ENCODE measurements at regions not wholly inside any gene's neighbourhood (a gene's known extent, or its start where the extent isn't known, plus 50 kb on each side); places are given as distances from the start of the nearest gene placed in this dataset.

GRCh38 chr3:78410077-78410476 is 1357.7 kb downstream of the ROBO1 start:
- no peak for TF ChIP-seq CTCF (IDR thresholded peaks at IDR 0.05)
- Histone ChIP-seq H3K4me1 (no peaks in the 10 kb centered on the region), H3K9me3 (no peaks in the 10 kb centered on the region), H3K4me3 (no peak overlapping the region), H3K27ac (no peak overlapping the region), H3K36me3 (no peaks in the 10 kb centered on the region), H3K27me3 (no peaks in the 10 kb centered on the region)
- DNase-seq (no peak), ATAC-seq (no peak), FAIRE-seq (no peak)
- 71 to 77% methylated on average over 2 of the region's 2 CpGs for WGBS, 2 donors
- intact Hi-C loops (cut with DNase I), result no loop called here

- intact Hi-C loops (cut with DNase I), result no loop called here
- ATAC-seq (no peak), DNase-seq (no peak), FAIRE-seq (no peak)
- Histone ChIP-seq H3K36me3 (no peaks in the 10 kb centered on the region), H3K4me1 (no peaks in the 10 kb centered on the region), H3K9me3 (no peaks in the 10 kb centered on the region), H3K4me3 (no peak overlapping the region), H3K27me3 (no peaks in the 10 kb centered on the region), H3K27ac (no peak overlapping the region)
- TF ChIP-seq CTCF (IDR thresholded peaks at IDR 0.05), result no peak
- 41 to 45% methylated on average over 2 of the region's 2 CpGs for WGBS, 2 donors
Observed at GRCh38 chr3:78414261-78414660, 1353.5 kb downstream of the ROBO1 start.

- H3K9me3 ChIP-seq, result no peaks in the 10 kb centered on the region
- TF ChIP-seq CTCF (IDR thresholded peaks at IDR 0.05), result no peak
- ATAC-seq (no peak), DNase-seq (no peak), FAIRE-seq (no peak)
- intact Hi-C loops (cut with DNase I), result no loop called here
- H3K36me3 ChIP-seq, result no peaks in the 10 kb centered on the region
- H3K4me3 ChIP-seq, result no peak overlapping the region
- H3K4me1 ChIP-seq, result no peaks in the 10 kb centered on the region
- no peak overlapping the region for H3K27ac ChIP-seq
- no peaks in the 10 kb centered on the region for H3K27me3 ChIP-seq
Observed at GRCh38 chr3:78420611-78421010, 1347.2 kb downstream of the ROBO1 start.

GRCh38 chr3:78421247-78421966 is 1346.4 kb downstream of the ROBO1 start:
- Histone ChIP-seq H3K4me3 (no peak overlapping the region), H3K27me3 (no peaks in the 10 kb centered on the region), H3K36me3 (no peaks in the 10 kb centered on the region), H3K4me1 (no peaks in the 10 kb centered on the region), H3K9me3 (no peaks in the 10 kb centered on the region), H3K27ac (no peak overlapping the region)
- TF ChIP-seq CTCF (IDR thresholded peaks at IDR 0.05), result no peak
- no peak for DNase-seq
- intact Hi-C loops (cut with DNase I), result no loop called here
- no peak for FAIRE-seq
- ATAC-seq, result no peak
- WGBS, 2 donors, result 63 to 72% methylated on average over 7 of the region's 7 CpGs

- no peak for TF ChIP-seq CTCF (IDR thresholded peaks at IDR 0.05)
- intact Hi-C loops (cut with DNase I), result no loop called here
- ATAC-seq (no peak), FAIRE-seq (no peak), DNase-seq (no peak)
- Histone ChIP-seq H3K4me3 (no peak overlapping the region), H3K27me3 (no peaks in the 10 kb centered on the region), H3K4me1 (no peaks in the 10 kb centered on the region), H3K27ac (no peak overlapping the region), H3K9me3 (no peaks in the 10 kb centered on the region), H3K36me3 (no peaks in the 10 kb centered on the region)
- 48 to 69% methylated on average over 1 of the region's 1 CpG for WGBS, 2 donors
Observed at GRCh38 chr3:78424656-78425055, 1343.1 kb downstream of the ROBO1 start.

Data from pancreas (tissue), 10 donors.